NCI-H2029 treated with DMSO at 0.1 percent for 48 hours (cell line): ENCODE measurements at regions not wholly inside any gene's neighbourhood (a gene's known extent, or its start where the extent isn't known, plus 50 kb on each side); places are given as distances from the start of the nearest gene placed in this dataset.
"Not testable (repeated sequence)": the region's sequence is repeated elsewhere in the genome, so short reads cannot be mapped to it uniquely, and the experiment has no call there.

Experiments used
- DNase-seq: peaks from one replicate; lab custom pipeline; 2025; lab: John Stamatoyannopoulos, UW

- no peak for DNase-seq
Observed at GRCh38 chr4:58871509-58871908, 1761.3 kb upstream of the IGFBP7 start.

- no peak for DNase-seq
Observed at GRCh38 chr4:58849026-58849425, 1738.8 kb upstream of the IGFBP7 start.

- DNase-seq, result no peak
Observed at GRCh38 chr4:58843455-58843854, 1733.3 kb upstream of the IGFBP7 start.

- DNase-seq, result no peak
Observed at GRCh38 chr4:58833126-58833525, 1722.9 kb upstream of the IGFBP7 start.

GRCh38 chr4:58825278-58825677 lies 1715.1 kb upstream of the IGFBP7 start:
- DNase-seq, result no peak

GRCh38 chr4:58818560-58818959 lies 1708.4 kb upstream of the IGFBP7 start:
- DNase-seq, result not testable (repeated sequence)

- no peak for DNase-seq
Observed at GRCh38 chr4:58809948-58810347, 1699.8 kb upstream of the IGFBP7 start.

GRCh38 chr4:58809366-58809765 lies 1699.2 kb upstream of the IGFBP7 start:
- no peak for DNase-seq

- DNase-seq, result no peak
Observed at GRCh38 chr4:58808817-58809216, 1698.6 kb upstream of the IGFBP7 start.

GRCh38 chr4:58807843-58808615 lies 1697.8 kb upstream of the IGFBP7 start:
- no peak for DNase-seq

GRCh38 chr4:58776627-58777026 lies 1666.4 kb upstream of the IGFBP7 start:
- DNase-seq, result no peak

GRCh38 chr4:58767598-58767997 lies 1657.4 kb upstream of the IGFBP7 start:
- DNase-seq, result no peak

GRCh38 chr4:58766763-58767162 lies 1656.6 kb upstream of the IGFBP7 start:
- no peak for DNase-seq

- no peak for DNase-seq
Observed at GRCh38 chr4:58761563-58761962, 1651.4 kb upstream of the IGFBP7 start.

- no peak for DNase-seq
Observed at GRCh38 chr4:58760737-58761136, 1650.6 kb upstream of the IGFBP7 start.

GRCh38 chr4:58760100-58760499 lies 1649.9 kb upstream of the IGFBP7 start:
- DNase-seq, result no peak

- peak; percentile 28 for DNase-seq
Observed at GRCh38 chr4:58749206-58749605, 1639.0 kb upstream of the IGFBP7 start.

GRCh38 chr4:58740897-58741296 lies 1630.7 kb upstream of the IGFBP7 start:
- no peak for DNase-seq

GRCh38 chr4:58739275-58739674 lies 1629.1 kb upstream of the IGFBP7 start:
- DNase-seq, result no peak

GRCh38 chr4:58738375-58738774 lies 1628.2 kb upstream of the IGFBP7 start:
- no peak for DNase-seq

GRCh38 chr4:58734030-58734674 lies 1624.0 kb upstream of the IGFBP7 start:
- no peak for DNase-seq

- no peak for DNase-seq
Observed at GRCh38 chr4:58732973-58733372, 1622.8 kb upstream of the IGFBP7 start.

- no peak for DNase-seq
Observed at GRCh38 chr4:58723954-58724353, 1613.8 kb upstream of the IGFBP7 start.

- DNase-seq, result no peak
Observed at GRCh38 chr4:58711039-58711438, 1600.9 kb upstream of the IGFBP7 start.
